ENCODE measurements at regions not wholly inside any gene's neighbourhood (a gene's known extent, or its start where the extent isn't known, plus 50 kb on each side); places are given as distances from the start of the nearest gene placed in this dataset.

GRCh38 chr10:43900571-43900970 lies 251.9 kb upstream of the ZNF32 start:
- DNase-seq (ENCODE audit: low spot score) = peak; percentile 26
- Histone ChIP-seq H3K4me1 (ENCODE audit: control insufficient read depth in 4 of 4, insufficient read depth in 4 of 4, low read length in 3 of 4) (peaks cover 0 to 9% (median 4%) of the 10 kb centered on the region in 4 donors), H3K36me3 (ENCODE audit: control insufficient read depth in 4 of 4, insufficient read depth in 3 of 4, low read depth in 1 of 4, low read length in 3 of 4) (no peaks in the 10 kb centered on the region), H3K9me3 (ENCODE audit: control insufficient read depth in 4 of 4, low read length in 3 of 4) (no peaks in the 10 kb centered on the region), H3K9ac (ENCODE audit: low read depth in 1 of 2, low read length in 2 of 2) (no peak overlapping the region), H3K27ac (ENCODE audit: low read depth in 1 of 2, low read length in 2 of 2) (no peak overlapping the region), H3K4me3 (ENCODE audit: low read depth in 1 of 3, low read length in 3 of 3) (no peak overlapping the region), H3K27me3 (ENCODE audit: control insufficient read depth in 4 of 4, insufficient read depth in 4 of 4, low read length in 3 of 4) (peaks cover 0 to 3% (median 0%) of the 10 kb centered on the region in 4 donors)
- TF ChIP-seq HNF4A (conservative IDR thresholded peaks at IDR 0.05) (no peak), JUND (IDR thresholded peaks at IDR 0.05) (no peak), GABPA (IDR thresholded peaks at IDR 0.05 in 1 of 2, conservative IDR thresholded peaks at IDR 0.05 in 1 of 2) (no peak), TAF1 (conservative IDR thresholded peaks at IDR 0.05) (no peak), REST (IDR thresholded peaks at IDR 0.05) (no peak), HNF4G (IDR thresholded peaks at IDR 0.05) (no peak), RXRA (IDR thresholded peaks at IDR 0.05) (no peak), FOXA1 (IDR thresholded peaks at IDR 0.05) (no peak), SP1 (IDR thresholded peaks at IDR 0.05) (no peak), EGR1 (IDR thresholded peaks at IDR 0.05; ENCODE audit: low read depth in 2 of 2) (no peak), ATF3 (IDR thresholded peaks at IDR 0.05) (no peak), ZBTB33 (IDR thresholded peaks at IDR 0.05) (no peak), FOXA2 (IDR thresholded peaks at IDR 0.05) (no peak), RAD21 (IDR thresholded peaks at IDR 0.05) (no peak), YY1 (IDR thresholded peaks at IDR 0.05) (no peak), NR2F2 (IDR thresholded peaks at IDR 0.05) (no peak)
- TF ChIP-seq, protein P1, sequence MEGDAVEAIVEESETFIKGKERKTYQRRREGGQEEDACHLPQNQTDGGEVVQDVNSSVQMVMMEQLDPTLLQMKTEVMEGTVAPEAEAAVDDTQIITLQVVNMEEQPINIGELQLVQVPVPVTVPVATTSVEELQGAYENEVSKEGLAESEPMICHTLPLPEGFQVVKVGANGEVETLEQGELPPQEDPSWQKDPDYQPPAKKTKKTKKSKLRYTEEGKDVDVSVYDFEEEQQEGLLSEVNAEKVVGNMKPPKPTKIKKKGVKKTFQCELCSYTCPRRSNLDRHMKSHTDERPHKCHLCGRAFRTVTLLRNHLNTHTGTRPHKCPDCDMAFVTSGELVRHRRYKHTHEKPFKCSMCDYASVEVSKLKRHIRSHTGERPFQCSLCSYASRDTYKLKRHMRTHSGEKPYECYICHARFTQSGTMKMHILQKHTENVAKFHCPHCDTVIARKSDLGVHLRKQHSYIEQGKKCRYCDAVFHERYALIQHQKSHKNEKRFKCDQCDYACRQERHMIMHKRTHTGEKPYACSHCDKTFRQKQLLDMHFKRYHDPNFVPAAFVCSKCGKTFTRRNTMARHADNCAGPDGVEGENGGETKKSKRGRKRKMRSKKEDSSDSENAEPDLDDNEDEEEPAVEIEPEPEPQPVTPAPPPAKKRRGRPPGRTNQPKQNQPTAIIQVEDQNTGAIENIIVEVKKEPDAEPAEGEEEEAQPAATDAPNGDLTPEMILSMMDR (IDR thresholded peaks at IDR 0.05; ENCODE audit: low read depth, low read length, missing input control) = no peak
- 93% methylated on average over 6 of the region's 6 CpGs for WGBS

Measured in liver (tissue), 8 donors.